HEK293T (cell line): ENCODE measurements at regions not wholly inside any gene's neighbourhood (a gene's known extent, or its start where the extent isn't known, plus 50 kb on each side); places are given as distances from the start of the nearest gene placed in this dataset.
A peak's percentile ranks its signal among the peaks of the same experiment; 100 is the strongest.
"Not testable (repeated sequence)": the region's sequence is repeated elsewhere in the genome, so short reads cannot be mapped to it uniquely, and the experiment has no call there.

ENCODE experiments used
- CTCF ChIA-PET: fragments of 350-600 bp; formaldehyde crosslinking; extraction: SDS; loops from one replicate; lab custom pipeline; 2021; ENCODE audit warnings: antibody characterized with exemption, inconsistent platforms; lab: Yijun Ruan, JAX
- POLR2A ChIA-PET: fragments of 350-600 bp; formaldehyde crosslinking; extraction: SDS; loops from one replicate; lab custom pipeline; 2020; ENCODE audit warnings: antibody characterized with exemption, inconsistent platforms; lab: Yijun Ruan, JAX
- DNase-seq: peaks from one replicate; pipeline ENCODE4 v3.0.0; 2012; ENCODE audit warnings: mixed read lengths; ENCODE audit errors: extremely low spot score
- ARNT ChIP-seq: fragments of 450-650 bp; IDR thresholded peaks from 2 replicates; pipeline ENCODE4 v1.6.1; 2017; ENCODE audit warnings: mild to moderate bottlenecking
- CTBP1 ChIP-seq: fragments of 450-650 bp; IDR thresholded peaks from 2 replicates; pipeline ENCODE4 v1.6.1; 2016; ENCODE audit warnings: borderline replicate concordance
- FOXA1 ChIP-seq: fragments of 450-650 bp; IDR thresholded peaks from 2 replicates; pipeline ENCODE4 v1.6.1; 2016; ENCODE audit warnings: mild to moderate bottlenecking
- FOXK2 ChIP-seq: fragments of 450-650 bp; IDR thresholded peaks from 2 replicates; pipeline ENCODE4 v1.6.1; 2016; ENCODE audit warnings: mild to moderate bottlenecking
- FOXM1 ChIP-seq: fragments of 450-650 bp; IDR thresholded peaks from 2 replicates; pipeline ENCODE4 v1.6.1; 2017; ENCODE audit warnings: mild to moderate bottlenecking, borderline replicate concordance
- HDGF ChIP-seq: fragments of 450-650 bp; IDR thresholded peaks from 2 replicates; pipeline ENCODE4 v1.6.1; 2017; ENCODE audit warnings: antibody characterized with exemption, borderline replicate concordance
- L3MBTL2 ChIP-seq: fragments of 450-650 bp; conservative IDR thresholded peaks from 2 replicates; pipeline ENCODE4 v1.6.1; 2016; ENCODE audit warnings: mild to moderate bottlenecking
- PKNOX1 ChIP-seq: fragments of 450-650 bp; IDR thresholded peaks from 2 replicates; pipeline ENCODE4 v1.6.1; 2016
- SUZ12 ChIP-seq: fragments of 450-650 bp; IDR thresholded peaks from 2 replicates; pipeline ENCODE4 v1.6.1; 2016; ENCODE audit warnings: mild to moderate bottlenecking
- TARDBP ChIP-seq: fragments of 450-650 bp; IDR thresholded peaks from 2 replicates; pipeline ENCODE4 v1.6.1; 2016

DNA sequence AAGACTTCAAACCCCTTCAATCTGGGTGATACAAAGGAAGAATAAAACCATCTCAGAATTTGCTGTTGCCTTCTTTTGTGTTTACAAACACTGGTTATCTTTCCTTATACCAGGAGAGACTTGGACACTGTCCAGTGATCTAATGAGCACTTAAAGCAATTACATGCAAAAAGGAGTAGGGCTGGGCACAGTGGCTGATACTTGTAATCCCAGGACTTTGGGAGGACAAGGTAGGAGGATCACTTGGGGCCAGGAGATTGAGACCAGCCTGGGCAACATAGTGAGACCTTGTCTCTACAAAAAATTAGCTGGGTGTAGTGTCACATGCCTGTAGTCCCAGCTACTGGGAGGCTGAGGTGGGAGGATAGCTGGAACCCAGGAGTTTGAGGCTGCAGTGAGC is 95.7 kb upstream of the DRD5 start:
- no peak for TF ChIP-seq PKNOX1
- TF ChIP-seq SUZ12: no peak
- no peak for TF ChIP-seq HDGF
- no peak for TF ChIP-seq ARNT
- no peak for TF ChIP-seq FOXM1
- no peak for TF ChIP-seq CTBP1
- POLR2A ChIA-PET: no interaction called here
- DNase-seq: no peak
- CTCF ChIA-PET: no interaction called here

DNA sequence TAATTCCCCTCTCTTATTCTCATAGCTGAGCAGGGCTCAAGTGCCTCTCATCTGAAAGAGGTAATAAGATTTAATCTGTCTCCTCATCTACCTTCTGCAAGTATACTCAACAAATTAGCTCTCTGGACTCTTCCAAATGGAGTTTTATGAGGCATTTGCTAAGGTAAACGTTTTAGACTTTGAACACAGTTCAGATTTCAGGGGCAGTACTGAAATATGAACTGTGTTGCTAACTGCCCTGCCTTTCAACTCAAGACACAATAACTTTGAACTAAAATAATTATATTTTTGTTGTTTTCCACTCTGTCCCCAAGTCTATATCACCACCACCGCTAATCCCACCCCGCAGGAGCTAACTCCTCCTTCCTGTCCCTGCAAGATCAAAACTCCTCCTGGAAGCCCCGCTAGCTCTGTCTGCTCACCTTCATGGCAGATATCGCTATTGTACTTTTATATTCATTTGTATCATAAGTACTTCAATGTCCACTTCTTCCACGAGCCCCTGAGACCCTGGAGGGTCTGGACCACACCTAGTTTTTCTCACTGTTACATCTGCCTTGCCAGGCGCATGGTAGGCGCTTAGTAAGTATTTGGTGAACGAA is 90.7 kb upstream of the DRD5 start:
- CTCF ChIA-PET: interaction anchor here (1.1 to 1.5 kb wide), 2 partner anchors 13 to 324 kb away, joined by 4 to 11 read pairs; no protein-coding TSS in a partner anchor
- not testable (repeated sequence) for DNase-seq
- POLR2A ChIA-PET: interaction anchor here (1.1 kb wide), 1 partner anchor 161 kb away, joined by 3 read pairs; no protein-coding TSS in a partner anchor

GRCh38 chr4:9691238-9692065 is 90.0 kb upstream of the DRD5 start:
- CTCF ChIA-PET: interaction anchor here (1.1 to 1.5 kb wide), 2 partner anchors 13 to 324 kb away, joined by 4 to 11 read pairs; no protein-coding TSS in a partner anchor
- DNase-seq: peak; percentile 89
- POLR2A ChIA-PET: interaction anchor here (1.1 kb wide), 1 partner anchor 162 kb away, joined by 3 read pairs; no protein-coding TSS in a partner anchor
- TF ChIP-seq L3MBTL2: no peak
- no peak for TF ChIP-seq CTBP1

GRCh38 chr4:9692791-9693491 is 88.5 kb upstream of the DRD5 start:
- POLR2A ChIA-PET, CTCF ChIA-PET, DNase-seq: not testable (repeated sequence)

DNA sequence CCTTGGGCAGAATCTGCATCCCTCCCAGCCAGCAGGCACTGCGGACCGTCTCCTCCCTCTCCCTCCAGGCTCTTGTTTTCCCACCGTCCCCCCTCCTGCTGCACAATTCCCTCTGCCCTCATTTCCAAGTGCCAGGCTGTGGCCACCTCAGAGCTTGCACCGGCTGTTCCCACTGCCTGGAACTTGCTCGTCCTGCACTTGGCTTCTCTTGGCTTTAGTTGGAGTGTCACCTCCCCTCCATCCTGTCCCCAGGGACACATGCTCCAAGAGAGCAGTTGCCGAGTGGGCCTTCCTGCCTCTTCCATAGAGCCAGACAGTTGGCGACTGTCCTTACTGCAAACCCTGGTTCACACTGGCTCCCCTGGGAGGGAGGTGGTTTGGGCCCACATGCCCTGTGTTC is 87.0 kb upstream of the DRD5 start:
- DNase-seq, CTCF ChIA-PET, POLR2A ChIA-PET: not testable (repeated sequence)

DNA sequence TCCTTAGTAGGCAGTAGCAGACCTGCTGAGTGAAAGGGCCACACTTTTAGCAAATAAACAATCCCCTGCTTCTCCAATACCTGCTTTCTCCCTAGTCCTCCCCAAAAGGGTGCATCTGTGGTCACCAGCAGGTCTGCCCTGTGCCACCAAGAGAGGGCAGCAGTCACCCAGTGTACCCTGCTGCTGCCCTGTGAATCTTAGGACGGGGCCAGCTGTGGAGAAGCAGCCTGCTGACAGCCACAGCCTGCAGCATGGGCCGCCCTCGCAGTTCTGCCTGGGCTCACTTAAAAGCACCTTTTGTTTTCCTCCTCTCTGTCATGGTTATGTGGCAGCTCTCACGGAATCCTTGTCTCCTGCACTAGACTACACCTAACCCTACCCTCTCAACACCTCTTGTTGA is 85.4 kb upstream of the DRD5 start:
- CTCF ChIA-PET, DNase-seq, POLR2A ChIA-PET: not testable (repeated sequence)

DNA sequence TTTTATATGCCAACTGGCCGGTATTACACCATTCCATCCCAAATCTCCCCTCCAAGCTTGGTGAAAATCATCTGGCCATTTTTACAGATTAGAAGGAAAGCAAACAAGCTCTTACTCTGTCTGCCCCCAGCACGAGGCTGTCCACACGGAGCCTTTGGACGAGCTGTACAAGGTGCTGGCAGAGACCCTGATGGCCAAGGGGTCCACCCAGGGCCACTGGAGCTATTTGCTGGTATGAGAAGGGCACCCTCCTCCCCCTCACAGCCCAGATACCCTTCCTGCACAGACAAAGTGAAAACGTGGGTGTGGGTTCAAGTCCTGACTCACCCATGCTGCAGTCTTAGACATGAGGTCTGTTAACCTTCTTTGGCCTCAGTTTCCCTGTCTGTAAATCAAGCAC is 84.9 kb upstream of the DRD5 start:
- DNase-seq, CTCF ChIA-PET, POLR2A ChIA-PET: not testable (repeated sequence)

DNA sequence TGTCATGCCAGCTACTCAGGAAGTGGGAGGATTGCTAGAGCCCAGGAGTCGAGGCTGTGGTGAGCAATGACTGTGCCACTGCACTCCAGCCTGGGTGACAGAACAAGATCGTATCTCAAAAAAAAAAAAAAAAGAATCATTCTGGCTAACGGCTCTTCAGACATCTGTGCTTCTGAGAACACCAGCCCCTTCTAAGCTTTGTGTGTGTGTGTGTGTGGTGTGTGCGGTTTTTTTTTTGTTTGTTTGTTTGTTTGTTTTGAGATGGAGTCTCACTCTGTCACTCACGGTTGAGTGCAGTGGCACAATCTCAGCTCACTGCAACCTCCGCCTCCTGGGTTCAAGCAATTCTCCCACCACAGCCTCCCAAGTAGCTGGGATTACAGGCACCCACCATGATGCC is 79.4 kb upstream of the DRD5 start:
- DNase-seq, CTCF ChIA-PET, POLR2A ChIA-PET: not testable (repeated sequence)

- CTCF ChIA-PET: interaction anchor here (0.6 to 1.7 kb wide), 3 partner anchors 46 to 312 kb away, joined by 4 to 10 read pairs (median 4); no protein-coding TSS in a partner anchor
- POLR2A ChIA-PET, DNase-seq: not testable (repeated sequence)
Observed at GRCh38 chr4:9702696-9703095, 78.7 kb upstream of the DRD5 start.

DNA sequence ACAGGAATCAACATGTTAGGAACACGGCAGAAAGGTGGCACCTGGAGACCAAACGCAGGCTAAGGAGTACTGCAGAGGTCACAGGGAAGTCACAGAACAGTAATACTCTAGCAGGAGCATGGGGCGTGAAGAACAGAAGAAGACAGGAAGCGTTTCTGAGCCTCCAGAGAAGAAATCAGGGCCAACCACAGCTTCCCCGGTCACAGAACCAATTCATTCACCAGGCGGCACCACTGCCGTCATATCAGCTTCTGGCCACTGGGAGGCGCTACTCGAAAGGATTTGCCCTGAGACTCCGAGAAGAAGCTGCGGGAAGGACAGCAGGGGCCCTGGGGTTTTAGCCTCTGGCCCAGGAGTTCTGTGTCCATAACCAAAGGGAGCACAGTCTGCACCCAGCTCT is 78.0 kb upstream of the DRD5 start:
- POLR2A ChIA-PET: no interaction called here
- DNase-seq: peak; percentile 52
- no peak for TF ChIP-seq TARDBP
- no peak for TF ChIP-seq SUZ12
- no peak for TF ChIP-seq FOXM1
- TF ChIP-seq PKNOX1: no peak
- no peak for TF ChIP-seq FOXK2
- TF ChIP-seq FOXA1: no peak
- CTCF ChIA-PET: interaction anchor here (0.6 to 2.0 kb wide), 7 partner anchors 12 to 1355 kb away, joined by 3 to 11 read pairs (median 4); no protein-coding TSS in a partner anchor

- DNase-seq, POLR2A ChIA-PET: not testable (repeated sequence)
- CTCF ChIA-PET: interaction anchor here (1.3 to 2.0 kb wide), 3 partner anchors 13 to 310 kb away, joined by 4 to 11 read pairs (median 10); no protein-coding TSS in a partner anchor
Observed at GRCh38 chr4:9704126-9704525, 77.3 kb upstream of the DRD5 start.
